ENCODE measurements at regions not wholly inside any gene's neighbourhood (a gene's known extent, or its start where the extent isn't known, plus 50 kb on each side); places are given as distances from the start of the nearest gene placed in this dataset.

DNA sequence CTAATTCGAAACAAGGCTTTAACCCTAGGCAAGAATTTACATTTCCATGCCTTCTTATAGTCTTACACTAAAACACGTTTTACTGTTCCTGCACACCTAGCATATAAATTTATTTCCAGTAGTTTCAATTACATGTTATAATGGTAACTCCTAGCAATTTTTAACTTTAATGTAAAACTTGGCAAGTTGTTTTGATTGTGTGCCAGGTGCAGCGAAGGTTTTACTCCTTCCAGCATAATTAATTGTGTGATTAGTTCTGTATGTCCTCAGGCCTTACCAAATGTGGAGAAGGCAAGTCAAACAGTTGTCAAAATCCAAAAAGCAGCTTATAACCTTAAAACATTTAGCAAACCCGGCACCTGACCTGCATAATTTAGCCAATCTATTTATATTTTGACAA lies 114.8 kb downstream of the KCNK1 start:
- TF ChIP-seq, protein P1, sequence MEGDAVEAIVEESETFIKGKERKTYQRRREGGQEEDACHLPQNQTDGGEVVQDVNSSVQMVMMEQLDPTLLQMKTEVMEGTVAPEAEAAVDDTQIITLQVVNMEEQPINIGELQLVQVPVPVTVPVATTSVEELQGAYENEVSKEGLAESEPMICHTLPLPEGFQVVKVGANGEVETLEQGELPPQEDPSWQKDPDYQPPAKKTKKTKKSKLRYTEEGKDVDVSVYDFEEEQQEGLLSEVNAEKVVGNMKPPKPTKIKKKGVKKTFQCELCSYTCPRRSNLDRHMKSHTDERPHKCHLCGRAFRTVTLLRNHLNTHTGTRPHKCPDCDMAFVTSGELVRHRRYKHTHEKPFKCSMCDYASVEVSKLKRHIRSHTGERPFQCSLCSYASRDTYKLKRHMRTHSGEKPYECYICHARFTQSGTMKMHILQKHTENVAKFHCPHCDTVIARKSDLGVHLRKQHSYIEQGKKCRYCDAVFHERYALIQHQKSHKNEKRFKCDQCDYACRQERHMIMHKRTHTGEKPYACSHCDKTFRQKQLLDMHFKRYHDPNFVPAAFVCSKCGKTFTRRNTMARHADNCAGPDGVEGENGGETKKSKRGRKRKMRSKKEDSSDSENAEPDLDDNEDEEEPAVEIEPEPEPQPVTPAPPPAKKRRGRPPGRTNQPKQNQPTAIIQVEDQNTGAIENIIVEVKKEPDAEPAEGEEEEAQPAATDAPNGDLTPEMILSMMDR (conservative IDR thresholded peaks at IDR 0.05; ENCODE audit: low read depth, low read length), result no peak
- TF ChIP-seq EZH2 (IDR thresholded peaks at IDR 0.05; ENCODE audit: low read length, unreplicated experiment), result no peak
- TF ChIP-seq EZH2phosphoT487 (IDR thresholded peaks at IDR 0.05; ENCODE audit: borderline replicate concordance, low read length), result no peak
